HG02798 (cell line): ENCODE measurements at regions not wholly inside any gene's neighbourhood (a gene's known extent, or its start where the extent isn't known, plus 50 kb on each side); places are given as distances from the start of the nearest gene placed in this dataset.

Experiments
- ATAC-seq: cut with Tn5 transposase; IDR thresholded peaks from one replicate; pipeline ENCODE4 v1.9.1; 2021; ENCODE audit warnings: mild to moderate bottlenecking; ENCODE audit not compliant: unreplicated experiment, poor library complexity

GRCh38 chr11:113584371-113584770 lies 109.2 kb upstream of the DRD2 start:
- ATAC-seq, result no peak

GRCh38 chr11:113581713-113582112 lies 106.5 kb upstream of the DRD2 start:
- no peak for ATAC-seq

GRCh38 chr11:113579292-113579940 lies 104.2 kb upstream of the DRD2 start:
- ATAC-seq, result no peak

- no peak for ATAC-seq
Measured at GRCh38 chr11:113578715-113579250, 103.6 kb upstream of the DRD2 start.

- no peak for ATAC-seq
Measured at GRCh38 chr11:113578033-113578380, 102.8 kb upstream of the DRD2 start.

GRCh38 chr11:113577356-113578032 lies 102.3 kb upstream of the DRD2 start:
- ATAC-seq, result no peak

GRCh38 chr11:113574586-113574985 lies 99.4 kb upstream of the DRD2 start:
- ATAC-seq, result no peak

GRCh38 chr11:113574171-113574570 lies 99.0 kb upstream of the DRD2 start:
- ATAC-seq, result no peak

GRCh38 chr11:113572136-113572735 lies 97.0 kb upstream of the DRD2 start:
- ATAC-seq, result no peak

- ATAC-seq, result no peak
Measured at GRCh38 chr11:113571531-113571930, 96.3 kb upstream of the DRD2 start.

- no peak for ATAC-seq
Measured at GRCh38 chr11:113570906-113571305, 95.7 kb upstream of the DRD2 start.

- ATAC-seq, result no peak
Measured at GRCh38 chr11:113569391-113569790, 94.2 kb upstream of the DRD2 start.

GRCh38 chr11:113568566-113568965 lies 93.4 kb upstream of the DRD2 start:
- no peak for ATAC-seq

GRCh38 chr11:113567867-113568544 lies 92.8 kb upstream of the DRD2 start:
- no peak for ATAC-seq

- no peak for ATAC-seq
Measured at GRCh38 chr11:113567097-113567496, 91.9 kb upstream of the DRD2 start.

- no peak for ATAC-seq
Measured at GRCh38 chr11:113564527-113565130, 89.4 kb upstream of the DRD2 start.

- no peak for ATAC-seq
Measured at GRCh38 chr11:113563766-113564526, 88.7 kb upstream of the DRD2 start.

GRCh38 chr11:113562981-113563461 lies 87.8 kb upstream of the DRD2 start:
- ATAC-seq, result peak; percentile 43

GRCh38 chr11:113562576-113562975 lies 87.4 kb upstream of the DRD2 start:
- ATAC-seq, result no peak

- no peak for ATAC-seq
Measured at GRCh38 chr11:113557926-113558325, 82.7 kb upstream of the DRD2 start.
